ENCODE measurements at regions not wholly inside any gene's neighbourhood (a gene's known extent, or its start where the extent isn't known, plus 50 kb on each side); places are given as distances from the start of the nearest gene placed in this dataset.

DNA sequence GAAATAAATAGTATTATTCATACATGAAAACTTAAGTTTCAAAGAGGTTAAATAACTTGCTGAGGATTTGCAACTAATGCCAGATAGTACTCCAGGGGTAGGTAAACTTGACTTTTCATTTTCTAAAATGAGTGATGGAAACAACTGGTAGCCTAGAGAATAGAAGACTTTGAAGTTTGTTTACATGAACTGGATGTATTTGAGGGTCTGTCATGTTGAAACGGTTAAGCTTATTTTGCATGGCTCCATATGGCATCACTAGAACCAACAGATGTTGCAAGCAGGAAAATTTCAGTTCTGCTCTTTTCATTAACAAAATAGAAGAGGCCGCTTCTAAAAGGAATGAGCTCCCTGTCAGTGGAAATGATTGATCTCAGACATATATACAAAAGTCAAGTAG is 105.1 kb upstream of the SGCD start:
- in situ Hi-C loops (cut with MboI) (no loop called here), intact Hi-C loops (cut with micrococcal nuclease) (no loop called here)
- Histone ChIP-seq H3K4me2 (ENCODE audit: insufficient read depth, low read length) (no peak overlapping the region), H2AFZ (ENCODE audit: low read depth, low read length) (no peak overlapping the region), H3K79me2 (ENCODE audit: control insufficient read depth, insufficient read depth, low read length) (no peaks in the 10 kb centered on the region), H3K9me3 (replicated peaks; ENCODE audit: control insufficient read depth, insufficient read depth, low read depth, low read length) (no peaks in the 10 kb centered on the region; the same call in 1 of the 2 replicates), H3K9me1 (ENCODE audit: control insufficient read depth, insufficient read depth, low read length) (no peaks in the 10 kb centered on the region), H3K9ac (ENCODE audit: insufficient read depth in 1 of 2, low read depth in 2 of 2, low read length in 2 of 2) (no peak overlapping the region), H3K4me3 (no peak overlapping the region), H3K27ac (ENCODE audit: extremely low read depth, low read depth, low read length) (no peak overlapping the region), H3K4me1 (replicated peaks in 1 of 2; ENCODE audit: control insufficient read depth in 2 of 2, insufficient read depth in 2 of 2, low read length in 2 of 2) (no peaks in the 10 kb centered on the region), H3K27me3 (ENCODE audit: control insufficient read depth in 2 of 2, insufficient read depth in 2 of 2, low read length in 2 of 2) (no peaks in the 10 kb centered on the region), H3K36me3 (ENCODE audit: control insufficient read depth, insufficient read depth, low read length) (no peaks in the 10 kb centered on the region), H4K20me1 (replicated peaks; ENCODE audit: control insufficient read depth, insufficient read depth, low read length) (no peaks in the 10 kb centered on the region)
- BruUV-seq (replicated peaks) = no TSS peak
- WGBS (ENCODE audit: insufficient coverage, low coverage, missing lambda C conversion rate) = 0% methylated on average over 2 of the region's 2 CpGs
- POLR2A ChIA-PET = no interaction called here
- no peak for DNase-seq (ENCODE audit: extremely low read depth in 1 of 4, low spot score in 3 of 4)
- no peak for ATAC-seq
- no peak for FAIRE-seq
- CTCF ChIA-PET (ENCODE audit: low intra/inter-chr PET ratio) = no interaction called here
- TF ChIP-seq, protein P1, sequence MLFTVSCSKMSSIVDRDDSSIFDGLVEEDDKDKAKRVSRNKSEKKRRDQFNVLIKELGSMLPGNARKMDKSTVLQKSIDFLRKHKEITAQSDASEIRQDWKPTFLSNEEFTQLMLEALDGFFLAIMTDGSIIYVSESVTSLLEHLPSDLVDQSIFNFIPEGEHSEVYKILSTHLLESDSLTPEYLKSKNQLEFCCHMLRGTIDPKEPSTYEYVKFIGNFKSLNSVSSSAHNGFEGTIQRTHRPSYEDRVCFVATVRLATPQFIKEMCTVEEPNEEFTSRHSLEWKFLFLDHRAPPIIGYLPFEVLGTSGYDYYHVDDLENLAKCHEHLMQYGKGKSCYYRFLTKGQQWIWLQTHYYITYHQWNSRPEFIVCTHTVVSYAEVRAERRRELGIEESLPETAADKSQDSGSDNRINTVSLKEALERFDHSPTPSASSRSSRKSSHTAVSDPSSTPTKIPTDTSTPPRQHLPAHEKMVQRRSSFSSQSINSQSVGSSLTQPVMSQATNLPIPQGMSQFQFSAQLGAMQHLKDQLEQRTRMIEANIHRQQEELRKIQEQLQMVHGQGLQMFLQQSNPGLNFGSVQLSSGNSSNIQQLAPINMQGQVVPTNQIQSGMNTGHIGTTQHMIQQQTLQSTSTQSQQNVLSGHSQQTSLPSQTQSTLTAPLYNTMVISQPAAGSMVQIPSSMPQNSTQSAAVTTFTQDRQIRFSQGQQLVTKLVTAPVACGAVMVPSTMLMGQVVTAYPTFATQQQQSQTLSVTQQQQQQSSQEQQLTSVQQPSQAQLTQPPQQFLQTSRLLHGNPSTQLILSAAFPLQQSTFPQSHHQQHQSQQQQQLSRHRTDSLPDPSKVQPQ (CRISPR knock-in tag; IDR thresholded peaks at IDR 0.05; ENCODE audit: borderline replicate concordance) = no peak
- no peak for TF ChIP-seq FOXK1 (CRISPR knock-in tag; IDR thresholded peaks at IDR 0.05; ENCODE audit: borderline replicate concordance)
- no peak for TF ChIP-seq ZNF644 (tag; IDR thresholded peaks at IDR 0.05; ENCODE audit: low read depth)
- TF ChIP-seq HOMEZ (CRISPR knock-in tag; IDR thresholded peaks at IDR 0.05) = no peak
- no peak for TF ChIP-seq ZBTB40 (IDR thresholded peaks at IDR 0.05)
- no peak for TF ChIP-seq ZBTB40 (CRISPR knock-in tag; IDR thresholded peaks at IDR 0.05)
- no peak for TF ChIP-seq TAF1 (IDR thresholded peaks at IDR 0.05; ENCODE audit: control insufficient read depth, extremely low read depth, insufficient read depth, low read length, severe bottlenecking)
- TF ChIP-seq RBM25 (IDR thresholded peaks at IDR 0.05; ENCODE audit: low read depth, low read length, severe bottlenecking) = no peak
- TF ChIP-seq ZNF165 (CRISPR knock-in tag; IDR thresholded peaks at IDR 0.05; ENCODE audit: borderline replicate concordance) = no peak
- no peak for TF ChIP-seq PPARD (CRISPR knock-in tag; IDR thresholded peaks at IDR 0.05)
